RWPE1 (cell line): ENCODE measurements at regions not wholly inside any gene's neighbourhood (a gene's known extent, or its start where the extent isn't known, plus 50 kb on each side); places are given as distances from the start of the nearest gene placed in this dataset.
"Not testable (repeated sequence)": the region's sequence is repeated elsewhere in the genome, so short reads cannot be mapped to it uniquely, and the experiment has no call there.

Source experiments
- CTCF ChIA-PET: fragments of 350-600 bp; sonication (Branson Sonifier 250); formaldehyde crosslinking; extraction: SDS; loops from one replicate; lab custom pipeline; 2021; lab: Yijun Ruan, JAX
- POLR2A ChIA-PET: fragments of 400-600 bp; formaldehyde crosslinking; extraction: SDS; loops from one replicate; lab custom pipeline; 2020; ENCODE audit warnings: antibody characterized with exemption; ENCODE audit not compliant: low non-redundant PET; lab: Yijun Ruan, JAX
- DNase-seq: peaks from one replicate; pipeline ENCODE4 v3.0.0; 2012; ENCODE audit warnings: low spot score
- H3K27ac ChIP-seq: fragments of 450-650 bp; 2 replicates; pipeline ENCODE4 v1.5.1; 2017
- CTCF ChIP-seq: fragments of 450-650 bp; conservative IDR thresholded peaks from 2 replicates; pipeline ENCODE4 v1.5.1; 2017; ENCODE audit warnings: low read depth, mild to moderate bottlenecking

- no peak overlapping the region for H3K27ac ChIP-seq
- ChIA-PET CTCF (no interaction called here), POLR2A (no interaction called here)
- TF ChIP-seq CTCF = no peak
- no peak for DNase-seq
These were observed 170.7 kb upstream of the SFSWAP start for GRCh38 chr12:131540138-131540623.

- CTCF ChIA-PET = interaction anchor here (0.6 kb wide), 1 partner anchor 391 kb away, joined by 3 read pairs; no protein-coding TSS in a partner anchor
- DNase-seq, H3K27ac ChIP-seq, POLR2A ChIA-PET: not testable (repeated sequence)
These were observed 169.4 kb upstream of the SFSWAP start for GRCh38 chr12:131541512-131541911.

- no peak overlapping the region for H3K27ac ChIP-seq
- ChIA-PET POLR2A (no interaction called here), CTCF (interaction anchor here (0.6 kb wide), 1 partner anchor 392 kb away, joined by 3 read pairs; no protein-coding TSS in a partner anchor)
- TF ChIP-seq CTCF = no peak
- DNase-seq = no peak
These were observed 168.5 kb upstream of the SFSWAP start for GRCh38 chr12:131542351-131542750.

- CTCF ChIA-PET = no interaction called here
These were observed 167.8 kb upstream of the SFSWAP start for GRCh38 chr12:131543040-131543439.

GRCh38 chr12:131547555-131547954 is 163.3 kb upstream of the SFSWAP start:
- no peak overlapping the region for H3K27ac ChIP-seq
- CTCF ChIA-PET = no interaction called here
- no peak for DNase-seq
- POLR2A ChIA-PET = interaction anchor here (0.7 kb wide), 1 partner anchor 88 kb away, joined by 3 read pairs; no protein-coding TSS in a partner anchor
- no peak for TF ChIP-seq CTCF

More at GRCh38 chr12:131543040-131543439, 167.8 kb upstream of the SFSWAP start:
- POLR2A ChIA-PET = no interaction called here
- DNase-seq = no peak
- no peak overlapping the region for H3K27ac ChIP-seq
- TF ChIP-seq CTCF = no peak

GRCh38 chr12:131550121-131550520 is 160.8 kb upstream of the SFSWAP start:
- DNase-seq = no peak
- no peak overlapping the region for H3K27ac ChIP-seq
- TF ChIP-seq CTCF = no peak
- ChIA-PET CTCF (no interaction called here), POLR2A (no interaction called here)

- ChIA-PET POLR2A (no interaction called here), CTCF (no interaction called here)
- no peak overlapping the region for H3K27ac ChIP-seq
- no peak for DNase-seq
- TF ChIP-seq CTCF = no peak
These were observed 159.0 kb upstream of the SFSWAP start for GRCh38 chr12:131551675-131552491.
